ENCODE measurements at regions not wholly inside any gene's neighbourhood (a gene's known extent, or its start where the extent isn't known, plus 50 kb on each side); places are given as distances from the start of the nearest gene placed in this dataset.
A peak's percentile ranks its signal among the peaks of the same experiment; 100 is the strongest.

- DNase-seq = no peak
- Histone ChIP-seq H3K27me3 (no peaks in the 10 kb centered on the region), H3K4me1 (no peaks in the 10 kb centered on the region), H3K9me3 (no peaks in the 10 kb centered on the region), H3K4me3 (no peak overlapping the region), H3K36me3 (no peaks in the 10 kb centered on the region), H3K27ac (no peak overlapping the region)
- TF ChIP-seq CTCF (IDR thresholded peaks at IDR 0.05) = peak in 1 of 6 experiments; percentile 11
- TF ChIP-seq POLR2A (IDR thresholded peaks at IDR 0.05) = no peak
These were observed 164.5 kb downstream of the PTH2R start for GRCh38 chr2:208570851-208571763.

- DNase-seq = no peak
- no peaks in the 10 kb centered on the region for H3K27me3 ChIP-seq
- H3K36me3 ChIP-seq = no peaks in the 10 kb centered on the region
- H3K4me3 ChIP-seq = no peak overlapping the region
- H3K27ac ChIP-seq = no peak overlapping the region
- no peaks in the 10 kb centered on the region for H3K9me3 ChIP-seq
- H3K4me1 ChIP-seq = no peaks in the 10 kb centered on the region
- TF ChIP-seq CTCF (IDR thresholded peaks at IDR 0.05) = no peak
These were observed 165.2 kb downstream of the PTH2R start for GRCh38 chr2:208571764-208572131.

- TF ChIP-seq CTCF (IDR thresholded peaks at IDR 0.05) (no peak), POLR2A (IDR thresholded peaks at IDR 0.05) (no peak)
- no peaks in the 10 kb centered on the region for H3K27me3 ChIP-seq
- no peak for DNase-seq
- no peaks in the 10 kb centered on the region for H3K4me1 ChIP-seq
- no peaks in the 10 kb centered on the region for H3K9me3 ChIP-seq
- no peak overlapping the region for H3K4me3 ChIP-seq
- no peaks in the 10 kb centered on the region for H3K36me3 ChIP-seq
- no peak overlapping the region for H3K27ac ChIP-seq
These were observed 167.0 kb downstream of the PTH2R start for GRCh38 chr2:208573569-208573968.

GRCh38 chr2:208579678-208580077 lies 173.1 kb downstream of the PTH2R start:
- Histone ChIP-seq H3K27ac (no peak overlapping the region), H3K36me3 (no peaks in the 10 kb centered on the region), H3K4me3 (no peak overlapping the region), H3K4me1 (no peaks in the 10 kb centered on the region), H3K9me3 (no peaks in the 10 kb centered on the region), H3K27me3 (no peaks in the 10 kb centered on the region)
- TF ChIP-seq POLR2A (IDR thresholded peaks at IDR 0.05) = no peak
- no peak for TF ChIP-seq CTCF (IDR thresholded peaks at IDR 0.05)
- DNase-seq = no peak

GRCh38 chr2:208584378-208584985 lies 177.9 kb downstream of the PTH2R start:
- H3K9me3 ChIP-seq = no peaks in the 10 kb centered on the region
- no peaks in the 10 kb centered on the region for H3K27me3 ChIP-seq
- no peak overlapping the region for H3K27ac ChIP-seq
- H3K4me1 ChIP-seq = no peaks in the 10 kb centered on the region
- H3K4me3 ChIP-seq = no peak overlapping the region
- no peak for TF ChIP-seq POLR2A (IDR thresholded peaks at IDR 0.05)
- no peak for TF ChIP-seq CTCF (IDR thresholded peaks at IDR 0.05)
- H3K36me3 ChIP-seq = no peaks in the 10 kb centered on the region
- no peak for DNase-seq

Data from Peyer's patch (tissue), 4 donors.